GM18909 (cell line): ENCODE measurements at regions not wholly inside any gene's neighbourhood (a gene's known extent, or its start where the extent isn't known, plus 50 kb on each side); places are given as distances from the start of the nearest gene placed in this dataset.

ENCODE experiments used
- ATAC-seq: cut with Tn5 transposase; IDR thresholded peaks from one replicate; pipeline ENCODE4 v1.9.1; 2021; ENCODE audit warnings: mild to moderate bottlenecking; ENCODE audit not compliant: unreplicated experiment, poor library complexity

- no peak for ATAC-seq
Measured at GRCh38 chr10:130479926-130480325, 343.7 kb downstream of the GLRX3 start.

- ATAC-seq: no peak
Measured at GRCh38 chr10:130480491-130480890, 344.3 kb downstream of the GLRX3 start.

- ATAC-seq: no peak
Measured at GRCh38 chr10:130481076-130481930, 345.1 kb downstream of the GLRX3 start.

GRCh38 chr10:130481936-130482335 is 345.7 kb downstream of the GLRX3 start:
- no peak for ATAC-seq

- ATAC-seq: no peak
Measured at GRCh38 chr10:130483691-130484467, 347.7 kb downstream of the GLRX3 start.

- ATAC-seq: no peak
Measured at GRCh38 chr10:130484468-130485180, 348.4 kb downstream of the GLRX3 start.

GRCh38 chr10:130485236-130485957 is 349.2 kb downstream of the GLRX3 start:
- ATAC-seq: no peak

GRCh38 chr10:130485958-130486895 is 350.0 kb downstream of the GLRX3 start:
- no peak for ATAC-seq

- ATAC-seq: no peak
Measured at GRCh38 chr10:130486906-130487305, 350.7 kb downstream of the GLRX3 start.

- ATAC-seq: no peak
Measured at GRCh38 chr10:130487566-130487965, 351.4 kb downstream of the GLRX3 start.

GRCh38 chr10:130489891-130490290 is 353.7 kb downstream of the GLRX3 start:
- no peak for ATAC-seq

GRCh38 chr10:130491011-130491692 is 355.0 kb downstream of the GLRX3 start:
- ATAC-seq: no peak

- no peak for ATAC-seq
Measured at GRCh38 chr10:130491693-130492050, 355.5 kb downstream of the GLRX3 start.

GRCh38 chr10:130492266-130492934 is 356.2 kb downstream of the GLRX3 start:
- ATAC-seq: no peak

GRCh38 chr10:130493021-130493420 is 356.8 kb downstream of the GLRX3 start:
- ATAC-seq: no peak

GRCh38 chr10:130493446-130494145 is 357.4 kb downstream of the GLRX3 start:
- ATAC-seq: no peak

GRCh38 chr10:130495116-130495862 is 359.1 kb downstream of the GLRX3 start:
- no peak for ATAC-seq
